Transverse colon (tissue), 4 donors: ENCODE measurements at regions not wholly inside any gene's neighbourhood (a gene's known extent, or its start where the extent isn't known, plus 50 kb on each side); places are given as distances from the start of the nearest gene placed in this dataset.

Source experiments
- CTCF ChIP-seq, 5 experiments: fragments of 200-600 bp in 3 of 5; fragments of 450-650 bp in 2 of 5; sonication (generic) in 3 of 5; IDR thresholded peaks; 1 replicate in 2 of 5; 2 replicates in 3 of 5; pipeline ENCODE4 v1.5.1; 2016 to 2017; ENCODE audit warnings: antibody characterized with exemption in 5 of 5, inconsistent platforms in 3 of 5, mild to moderate bottlenecking in 2 of 5, moderate library complexity in 1 of 5
- POLR2A ChIP-seq: fragments of 450-650 bp; IDR thresholded peaks from one replicate; pipeline ENCODE4 v1.6.1; 2016; ENCODE audit warnings: antibody characterized with exemption, mild to moderate bottlenecking, moderate library complexity
- POLR2AphosphoS5 ChIP-seq, 3 donors: sonication (generic); formaldehyde crosslinking; IDR thresholded peaks; one replicate each; pipeline ENCODE4 v1.6.1; 2016; ENCODE audit warnings: antibody characterized with exemption in 3 of 3

DNA sequence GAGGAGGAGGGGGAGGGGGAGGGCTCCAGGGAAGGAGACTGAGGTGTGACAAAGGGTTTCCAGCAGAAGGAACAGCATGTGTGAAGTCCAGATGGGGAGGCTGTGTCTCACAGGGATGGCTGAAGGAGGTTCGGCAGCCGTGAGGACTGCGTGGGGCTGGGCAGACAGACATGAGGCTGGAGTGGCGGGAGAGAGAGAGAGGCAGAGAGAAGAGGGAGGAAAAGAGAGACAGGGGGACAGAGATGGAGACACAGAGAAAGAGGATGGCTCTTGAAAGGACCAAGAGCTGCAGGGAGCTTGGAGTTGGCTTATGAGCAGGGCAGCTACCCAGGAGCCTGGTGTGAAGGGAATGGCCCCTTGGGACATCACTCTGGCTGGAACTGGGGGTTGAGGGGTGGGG is 138.9 kb upstream of the ASB18 start:
- TF ChIP-seq CTCF (IDR thresholded peaks at IDR 0.05) (no peak), POLR2A (no peak), POLR2AphosphoS5 (IDR thresholded peaks at IDR 0.05) (no peak)
